HG03280 (cell line): ENCODE measurements at regions not wholly inside any gene's neighbourhood (a gene's known extent, or its start where the extent isn't known, plus 50 kb on each side); places are given as distances from the start of the nearest gene placed in this dataset.

Experiments
- ATAC-seq: cut with Tn5 transposase; IDR thresholded peaks from one replicate; pipeline ENCODE4 v1.9.1; 2021; ENCODE audit warnings: mild to moderate bottlenecking, moderate library complexity; ENCODE audit not compliant: unreplicated experiment

GRCh38 chr4:113849771-113850170, 88.2 kb upstream of the CAMK2D start:
- ATAC-seq, result no peak

GRCh38 chr4:113847710-113848109, 86.2 kb upstream of the CAMK2D start:
- ATAC-seq, result no peak

GRCh38 chr4:113846433-113846832, 84.9 kb upstream of the CAMK2D start:
- no peak for ATAC-seq

GRCh38 chr4:113845138-113845537, 83.6 kb upstream of the CAMK2D start:
- ATAC-seq, result no peak

GRCh38 chr4:113844369-113844768, 82.8 kb upstream of the CAMK2D start:
- no peak for ATAC-seq

GRCh38 chr4:113840861-113841260, 79.3 kb upstream of the CAMK2D start:
- no peak for ATAC-seq

- no peak for ATAC-seq
Observed at GRCh38 chr4:113838460-113838859, 76.9 kb upstream of the CAMK2D start.

- peak; percentile 100 for ATAC-seq
Observed at GRCh38 chr4:113837397-113837796, 75.9 kb upstream of the CAMK2D start.

- no peak for ATAC-seq
Observed at GRCh38 chr4:113835005-113835404, 73.5 kb upstream of the CAMK2D start.

- ATAC-seq, result no peak
Observed at GRCh38 chr4:113834298-113834697, 72.8 kb upstream of the CAMK2D start.

GRCh38 chr4:113832803-113833202, 71.3 kb upstream of the CAMK2D start:
- no peak for ATAC-seq

GRCh38 chr4:113831457-113831856, 69.9 kb upstream of the CAMK2D start:
- no peak for ATAC-seq

GRCh38 chr4:113828702-113829101, 67.2 kb upstream of the CAMK2D start:
- ATAC-seq, result no peak

- ATAC-seq, result no peak
Observed at GRCh38 chr4:113827285-113827684, 65.7 kb upstream of the CAMK2D start.

GRCh38 chr4:113826421-113826820, 64.9 kb upstream of the CAMK2D start:
- no peak for ATAC-seq

GRCh38 chr4:113825272-113825671, 63.7 kb upstream of the CAMK2D start:
- peak; percentile 56 for ATAC-seq

GRCh38 chr4:113824396-113824795, 62.9 kb upstream of the CAMK2D start:
- no peak for ATAC-seq

GRCh38 chr4:113823291-113823659, 61.7 kb upstream of the CAMK2D start:
- ATAC-seq, result peak; percentile 73

GRCh38 chr4:113822555-113823290, 61.2 kb upstream of the CAMK2D start:
- peak; percentile 79 for ATAC-seq

- no peak for ATAC-seq
Observed at GRCh38 chr4:113821856-113822255, 60.3 kb upstream of the CAMK2D start.

GRCh38 chr4:113820108-113820507, 58.6 kb upstream of the CAMK2D start:
- no peak for ATAC-seq

- no peak for ATAC-seq
Observed at GRCh38 chr4:113815826-113816225, 54.3 kb upstream of the CAMK2D start.

GRCh38 chr4:113811359-113811758, 49.8 kb upstream of the CAMK2D start:
- no peak for ATAC-seq
